PC-9 (cell line): ENCODE measurements at regions not wholly inside any gene's neighbourhood (a gene's known extent, or its start where the extent isn't known, plus 50 kb on each side); places are given as distances from the start of the nearest gene placed in this dataset.

Experiments used
- EZH2 ChIP-seq: fragments of 200-600 bp; sonication (generic); IDR thresholded peaks from 2 replicates; pipeline ENCODE4 v1.8.0; 2017; ENCODE audit warnings: antibody characterized with exemption, low read depth
- TF ChIP-seq, protein P1 (sequence below): fragments of 200-600 bp; sonication (generic); conservative IDR thresholded peaks from 2 replicates; pipeline ENCODE4 v1.6.1; 2017; ENCODE audit warnings: mixed run types, antibody characterized with exemption, mild to moderate bottlenecking, moderate library complexity

DNA sequence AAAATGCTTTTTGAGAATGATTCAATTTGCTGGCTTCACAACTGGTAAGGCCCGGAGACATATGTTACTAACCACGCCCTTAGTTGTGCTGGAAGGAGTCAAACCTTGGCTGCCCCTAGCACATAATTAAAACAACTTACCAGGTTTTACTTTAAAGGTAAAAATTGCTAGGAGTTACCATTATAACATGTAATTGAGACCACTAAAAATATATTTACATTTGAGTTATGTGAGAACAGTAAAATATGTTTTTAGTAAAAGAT, 435.6 kb upstream of the CDH9 start:
- TF ChIP-seq, protein P1, sequence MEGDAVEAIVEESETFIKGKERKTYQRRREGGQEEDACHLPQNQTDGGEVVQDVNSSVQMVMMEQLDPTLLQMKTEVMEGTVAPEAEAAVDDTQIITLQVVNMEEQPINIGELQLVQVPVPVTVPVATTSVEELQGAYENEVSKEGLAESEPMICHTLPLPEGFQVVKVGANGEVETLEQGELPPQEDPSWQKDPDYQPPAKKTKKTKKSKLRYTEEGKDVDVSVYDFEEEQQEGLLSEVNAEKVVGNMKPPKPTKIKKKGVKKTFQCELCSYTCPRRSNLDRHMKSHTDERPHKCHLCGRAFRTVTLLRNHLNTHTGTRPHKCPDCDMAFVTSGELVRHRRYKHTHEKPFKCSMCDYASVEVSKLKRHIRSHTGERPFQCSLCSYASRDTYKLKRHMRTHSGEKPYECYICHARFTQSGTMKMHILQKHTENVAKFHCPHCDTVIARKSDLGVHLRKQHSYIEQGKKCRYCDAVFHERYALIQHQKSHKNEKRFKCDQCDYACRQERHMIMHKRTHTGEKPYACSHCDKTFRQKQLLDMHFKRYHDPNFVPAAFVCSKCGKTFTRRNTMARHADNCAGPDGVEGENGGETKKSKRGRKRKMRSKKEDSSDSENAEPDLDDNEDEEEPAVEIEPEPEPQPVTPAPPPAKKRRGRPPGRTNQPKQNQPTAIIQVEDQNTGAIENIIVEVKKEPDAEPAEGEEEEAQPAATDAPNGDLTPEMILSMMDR = no peak
- TF ChIP-seq EZH2 = no peak
